Prostate gland (tissue), 2 donors: ENCODE measurements at regions not wholly inside any gene's neighbourhood (a gene's known extent, or its start where the extent isn't known, plus 50 kb on each side); places are given as distances from the start of the nearest gene placed in this dataset.

Source experiments
- DNase-seq: peaks from one replicate; pipeline ENCODE4 v3.0.0-alpha.2; 2019; ENCODE audit warnings: low spot score
- H3K27ac ChIP-seq, 2 donors: fragments of 200-600 bp; sonication (generic); 2 replicates each; pipeline ENCODE4 v1.5.1; 2017 to 2019
- H3K27me3 ChIP-seq: fragments of 200-600 bp; sonication (generic); replicated peaks from 2 replicates; pipeline ENCODE4 v1.5.1; 2019; ENCODE audit not compliant: insufficient read depth
- H3K36me3 ChIP-seq, 2 donors: fragments of 200-600 bp; sonication (generic); 1 replicate in 1 of 2; 2 replicates in 1 of 2; pipeline versions ENCODE4 v1.5.1 to v1.8.1; 2017 to 2019
- H3K4me1 ChIP-seq: fragments of 200-600 bp; sonication (generic); replicated peaks from 2 replicates; pipeline ENCODE4 v1.5.1; 2019
- H3K4me3 ChIP-seq, 2 donors: fragments of 200-600 bp; sonication (generic); 2 replicates each; pipeline ENCODE4 v1.5.1; 2017 to 2019
- H3K9me3 ChIP-seq: fragments of 200-600 bp; sonication (generic); 2 replicates; pipeline ENCODE4 v1.5.1; 2017
- CTCF ChIP-seq, 4 experiments: fragments of 200-600 bp in 2 of 4; fragments of 450-650 bp in 2 of 4; sonication (generic) in 2 of 4; IDR thresholded peaks; 1 replicate in 3 of 4; 2 replicates in 1 of 4; pipeline ENCODE4 v1.5.1; 2016 to 2019; ENCODE audit warnings: antibody characterized with exemption in 4 of 4, mild to moderate bottlenecking in 2 of 4, moderate library complexity in 2 of 4
- POLR2A ChIP-seq: fragments of 450-650 bp; IDR thresholded peaks from one replicate; pipeline ENCODE4 v1.6.1; 2016; ENCODE audit warnings: antibody characterized with exemption, mild to moderate bottlenecking
- POLR2AphosphoS5 ChIP-seq: sonication (generic); formaldehyde crosslinking; IDR thresholded peaks from one replicate; pipeline ENCODE4 v1.6.1; 2017; ENCODE audit warnings: antibody characterized with exemption
- WGBS: methylation state at CpG from one replicate; pipeline ENCODE4 v1.1.5; 2018; 5-methylcytosine and 5-hydroxymethylcytosine counted together
- intact Hi-C: fragments of 100-400 bp; cut with DNase I; formaldehyde crosslinking; loops from one replicate; pipeline ENCODE4 v1.14.2; 2022

- TF ChIP-seq POLR2A: no peak
- TF ChIP-seq CTCF (IDR thresholded peaks at IDR 0.05): no peak
- no peak for TF ChIP-seq POLR2AphosphoS5
- DNase-seq: no peak
- Histone ChIP-seq H3K4me1 (no peaks in the 10 kb centered on the region), H3K4me3 (no peak overlapping the region), H3K9me3 (no peaks in the 10 kb centered on the region), H3K27ac (no peak overlapping the region), H3K36me3 (no peaks in the 10 kb centered on the region), H3K27me3 (no peaks in the 10 kb centered on the region)
- WGBS: 88% methylated on average over 2 of the region's 2 CpGs
- intact Hi-C loops: no loop called here
Observed at GRCh38 chr13:44207476-44207875, 166.1 kb upstream of the SERP2 start.

- Histone ChIP-seq H3K27me3 (no peaks in the 10 kb centered on the region), H3K9me3 (no peaks in the 10 kb centered on the region), H3K27ac (no peak overlapping the region), H3K36me3 (no peaks in the 10 kb centered on the region), H3K4me3 (no peak overlapping the region), H3K4me1 (no peaks in the 10 kb centered on the region)
- WGBS: 79% methylated on average over 2 of the region's 2 CpGs
- TF ChIP-seq CTCF (IDR thresholded peaks at IDR 0.05) (no peak), POLR2A (no peak), POLR2AphosphoS5 (no peak)
- intact Hi-C loops: no loop called here
- no peak for DNase-seq
Observed at GRCh38 chr13:44210525-44210924, 163.1 kb upstream of the SERP2 start.

- H3K27me3 ChIP-seq: no peaks in the 10 kb centered on the region
- WGBS: 44% methylated on average over 4 of the region's 4 CpGs
- no peak overlapping the region for H3K4me3 ChIP-seq
- no peaks in the 10 kb centered on the region for H3K36me3 ChIP-seq
- intact Hi-C loops: no loop called here
- H3K4me1 ChIP-seq: no peaks in the 10 kb centered on the region
- DNase-seq: no peak
- H3K9me3 ChIP-seq: no peaks in the 10 kb centered on the region
- no peak overlapping the region for H3K27ac ChIP-seq
- TF ChIP-seq POLR2A (no peak), POLR2AphosphoS5 (no peak), CTCF (IDR thresholded peaks at IDR 0.05) (no peak)
Observed at GRCh38 chr13:44211286-44211685, 162.3 kb upstream of the SERP2 start.

GRCh38 chr13:44211704-44212346 lies 161.8 kb upstream of the SERP2 start:
- H3K27ac ChIP-seq: no peak overlapping the region
- intact Hi-C loops: no loop called here
- H3K36me3 ChIP-seq: no peaks in the 10 kb centered on the region
- H3K4me3 ChIP-seq: no peak overlapping the region
- no peaks in the 10 kb centered on the region for H3K9me3 ChIP-seq
- H3K27me3 ChIP-seq: no peaks in the 10 kb centered on the region
- DNase-seq: no peak
- 83% methylated on average over 14 of the region's 14 CpGs for WGBS
- no peak for TF ChIP-seq POLR2AphosphoS5
- TF ChIP-seq POLR2A: no peak
- TF ChIP-seq CTCF (IDR thresholded peaks at IDR 0.05): no peak
- no peaks in the 10 kb centered on the region for H3K4me1 ChIP-seq

GRCh38 chr13:44212633-44213396 lies 160.8 kb upstream of the SERP2 start:
- Histone ChIP-seq H3K27me3 (no peaks in the 10 kb centered on the region), H3K9me3 (no peaks in the 10 kb centered on the region), H3K4me3 (no peak overlapping the region), H3K4me1 (no peaks in the 10 kb centered on the region), H3K27ac (no peak overlapping the region), H3K36me3 (no peaks in the 10 kb centered on the region)
- no peak for TF ChIP-seq CTCF (IDR thresholded peaks at IDR 0.05)
- TF ChIP-seq POLR2A: no peak
- TF ChIP-seq POLR2AphosphoS5: no peak
- DNase-seq: no peak
- 30% methylated on average over 9 of the region's 9 CpGs for WGBS
- intact Hi-C loops: no loop called here
